DMS53 treated with DMSO at 0.1 percent for 48 hours (cell line): ENCODE measurements at regions not wholly inside any gene's neighbourhood (a gene's known extent, or its start where the extent isn't known, plus 50 kb on each side); places are given as distances from the start of the nearest gene placed in this dataset.
A peak's percentile ranks its signal among the peaks of the same experiment; 100 is the strongest.

ENCODE experiments used
- DNase-seq: peaks from one replicate; lab custom pipeline; 2025; ENCODE audit not compliant: unreplicated experiment; lab: John Stamatoyannopoulos, UW

DNA sequence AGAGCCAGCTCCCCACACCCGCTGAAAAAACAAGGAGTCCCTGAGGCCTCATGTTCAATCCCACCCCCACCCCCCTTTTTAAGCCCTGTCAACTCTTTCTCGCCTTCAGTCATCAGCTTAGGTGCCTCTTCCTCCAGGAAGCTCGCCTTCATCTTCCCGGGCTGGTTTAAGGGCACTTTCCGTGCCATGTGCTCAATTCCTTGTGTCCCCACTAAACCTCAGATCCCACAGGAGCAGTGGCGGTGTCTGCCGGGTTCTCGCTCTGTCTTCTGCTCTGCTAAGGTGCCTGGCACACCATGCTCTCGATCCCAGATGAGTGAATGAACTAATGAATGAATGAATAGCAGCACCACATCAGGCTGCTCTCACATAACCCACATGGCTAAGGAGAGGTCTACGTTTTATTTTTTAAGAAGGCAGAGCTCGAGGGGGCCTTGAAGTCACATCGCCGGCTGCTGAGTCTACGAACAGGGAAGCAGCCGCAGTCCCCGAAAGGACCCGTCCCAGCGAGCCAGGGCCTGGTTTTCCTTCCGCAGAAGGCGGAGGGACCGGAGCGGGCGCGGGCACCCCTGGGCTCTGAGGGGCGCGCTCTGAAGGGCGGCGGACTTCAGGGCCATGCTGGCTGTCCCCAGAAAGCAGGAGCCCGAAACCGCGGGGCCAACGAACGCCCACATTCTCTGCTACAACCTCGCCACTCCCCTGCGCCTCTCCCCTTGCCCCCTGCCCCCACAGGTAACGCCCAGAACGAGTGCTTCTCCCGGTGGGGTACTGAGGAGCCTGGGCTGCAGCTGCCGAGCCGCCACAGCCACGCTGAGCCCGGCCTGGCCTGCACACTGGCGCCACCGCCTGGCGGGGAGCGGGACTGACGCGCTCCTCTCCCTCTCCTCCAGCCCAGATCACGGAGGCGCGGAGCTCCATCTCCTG, 73.4 kb upstream of the KCNMA1 start:
- peak; percentile 53 for DNase-seq

GRCh38 chr10:77710081-77710551, 72.5 kb upstream of the KCNMA1 start:
- DNase-seq, result no peak

- no peak for DNase-seq
These were observed 70.0 kb upstream of the KCNMA1 start for GRCh38 chr10:77707570-77707969.

DNA sequence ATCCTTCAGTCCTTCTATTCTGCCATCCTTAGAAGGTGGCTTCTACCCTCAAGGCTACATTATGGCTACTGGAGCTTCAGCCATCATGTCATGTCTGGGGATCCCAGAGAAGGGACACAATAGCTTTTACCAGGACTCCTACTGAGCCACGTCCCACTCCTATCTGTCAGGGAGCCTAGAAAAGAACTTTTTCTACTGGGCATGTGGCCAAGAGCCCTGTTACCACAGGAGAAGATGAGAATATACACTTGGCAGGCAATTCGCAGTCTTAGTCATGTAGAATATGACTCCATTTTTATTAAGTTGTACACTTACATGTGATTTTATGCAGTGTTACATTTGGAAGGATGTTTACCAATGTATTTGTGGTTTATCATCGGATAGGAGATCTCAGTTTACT, 64.6 kb upstream of the KCNMA1 start:
- no peak for DNase-seq

- DNase-seq, result no peak
These were observed 62.5 kb upstream of the KCNMA1 start for GRCh38 chr10:77700086-77700485.

GRCh38 chr10:77699080-77699645, 61.6 kb upstream of the KCNMA1 start:
- DNase-seq, result no peak

DNA sequence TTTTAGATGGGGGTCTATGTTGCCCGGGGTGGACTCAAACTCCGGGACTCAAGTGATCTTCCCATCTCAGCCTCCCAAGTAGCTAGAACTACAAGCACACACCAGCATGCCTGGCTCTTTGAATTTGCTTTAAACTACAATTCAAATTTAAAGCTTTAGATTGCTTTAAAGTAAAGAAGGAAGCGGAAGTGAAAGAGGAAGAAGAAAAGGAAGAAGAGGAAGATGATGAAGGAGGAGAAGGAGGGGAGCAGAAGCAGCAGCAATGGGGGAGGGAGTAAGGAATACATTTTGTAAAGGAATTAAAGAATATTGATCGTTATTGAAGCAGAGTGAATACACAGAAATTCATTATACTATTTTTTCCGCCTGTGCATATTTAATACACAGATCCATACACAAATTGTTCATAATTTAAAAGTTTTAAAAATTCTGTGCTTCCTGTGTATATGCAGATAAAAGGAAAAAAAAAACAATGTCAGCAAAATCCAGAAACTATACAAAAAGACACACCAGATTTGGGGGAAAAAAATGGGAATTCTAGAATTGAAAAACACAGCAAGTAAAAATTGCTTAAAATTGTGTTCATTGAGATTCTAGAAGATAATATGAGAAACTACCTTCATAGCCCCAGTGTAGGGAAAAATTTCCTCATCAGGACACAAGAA, 60.8 kb upstream of the KCNMA1 start:
- DNase-seq, result no peak

DNA sequence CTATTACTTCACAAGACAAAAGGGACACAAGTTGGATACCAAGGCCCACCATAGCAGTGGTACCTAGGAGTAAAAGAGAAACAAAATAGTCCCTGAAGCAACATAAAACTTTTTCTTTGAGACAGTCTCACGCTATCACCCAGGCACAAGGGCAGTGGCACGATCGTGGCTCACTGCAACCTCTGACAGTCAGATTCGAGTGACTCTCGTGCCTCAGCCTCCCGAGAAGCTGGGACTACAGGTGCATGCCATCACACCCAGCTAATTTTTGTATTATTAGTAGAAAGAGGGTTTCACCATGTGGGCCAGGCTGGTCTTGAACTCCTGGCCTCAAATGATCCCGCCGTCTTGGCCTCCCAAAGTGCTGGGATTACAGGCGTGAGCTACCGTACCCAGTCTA, 59.0 kb upstream of the KCNMA1 start:
- DNase-seq, result no peak

GRCh38 chr10:77695186-77695585, 57.6 kb upstream of the KCNMA1 start:
- DNase-seq, result no peak

DNA sequence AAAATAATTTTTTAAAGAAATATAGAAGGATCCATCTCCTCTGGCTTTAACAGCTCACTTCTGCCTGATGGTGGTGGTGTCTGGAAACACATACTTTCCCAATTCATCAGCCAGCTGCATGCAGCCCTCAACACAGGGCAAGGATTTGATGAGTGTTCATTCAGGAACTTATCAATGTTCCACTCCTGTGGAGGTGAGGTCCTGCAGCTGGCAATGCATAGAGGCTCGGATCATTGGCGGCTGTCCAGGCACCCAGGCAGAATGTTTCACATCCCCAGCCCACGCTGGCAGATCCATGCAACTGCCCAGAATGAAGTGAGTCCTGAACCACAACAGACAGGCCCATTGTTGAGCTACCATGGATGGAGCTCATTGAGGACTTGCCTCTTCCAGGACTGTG, 55.2 kb upstream of the KCNMA1 start:
- no peak for DNase-seq

DNA sequence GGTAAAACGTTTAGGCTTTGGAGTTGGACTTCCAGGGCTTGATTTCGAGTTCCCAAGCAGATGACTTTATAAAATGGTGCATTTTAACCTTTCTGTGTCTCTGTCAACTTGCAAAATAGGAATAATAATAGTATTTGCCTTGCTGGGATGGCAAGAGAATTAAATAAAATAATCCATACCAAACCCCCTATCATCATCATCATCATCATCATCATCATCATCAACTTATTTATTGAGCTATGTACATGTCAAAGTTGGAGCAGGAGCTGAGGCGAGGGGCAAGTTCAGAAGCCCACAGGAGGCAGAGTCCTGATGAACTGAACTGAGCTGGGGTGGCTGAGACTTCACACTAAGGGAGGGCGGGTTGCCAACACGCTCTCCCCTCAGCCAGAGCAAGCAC, 51.7 kb upstream of the KCNMA1 start:
- no peak for DNase-seq

DNA sequence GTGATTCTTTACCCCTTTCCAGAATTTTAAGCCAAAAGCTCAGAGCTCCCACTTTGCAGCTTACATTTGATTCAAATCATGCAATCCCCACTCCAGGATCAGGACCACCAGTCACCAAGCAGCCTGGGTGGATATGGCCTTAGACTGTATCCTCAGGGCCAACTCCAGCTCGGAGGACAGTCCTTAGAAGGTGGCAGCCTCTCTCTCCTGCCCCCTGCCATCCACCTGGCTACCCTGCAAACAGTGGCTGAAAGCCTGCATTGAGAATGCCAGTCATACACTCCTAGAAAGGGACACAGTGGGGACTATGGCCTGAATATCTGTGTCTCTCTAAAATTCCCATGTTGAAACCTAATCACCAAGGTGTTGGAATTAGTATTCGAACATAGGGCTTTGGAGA, 50.0 kb upstream of the KCNMA1 start:
- no peak for DNase-seq
